ENCODE measurements at regions not wholly inside any gene's neighbourhood (a gene's known extent, or its start where the extent isn't known, plus 50 kb on each side); places are given as distances from the start of the nearest gene placed in this dataset.

DNA sequence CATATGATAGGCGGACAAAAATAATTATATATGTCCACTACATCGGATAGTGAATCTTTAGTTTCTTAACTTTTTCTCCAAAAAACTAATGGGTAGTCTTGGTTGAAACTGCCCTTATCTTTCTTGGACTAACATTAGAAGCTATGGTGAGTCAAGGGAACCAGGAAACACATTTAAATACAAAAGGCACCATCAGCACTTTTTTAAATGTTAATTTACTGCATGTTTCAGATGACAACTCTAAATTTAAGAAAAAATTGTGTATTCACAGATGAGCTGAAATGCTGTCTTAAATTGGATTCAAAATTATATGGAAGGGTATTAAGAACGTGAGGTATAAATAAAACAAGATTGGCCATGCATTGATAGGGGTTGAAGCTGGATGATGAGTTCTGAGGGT, 75.6 kb upstream of the CERS6 start:
- TF ChIP-seq, protein P1, sequence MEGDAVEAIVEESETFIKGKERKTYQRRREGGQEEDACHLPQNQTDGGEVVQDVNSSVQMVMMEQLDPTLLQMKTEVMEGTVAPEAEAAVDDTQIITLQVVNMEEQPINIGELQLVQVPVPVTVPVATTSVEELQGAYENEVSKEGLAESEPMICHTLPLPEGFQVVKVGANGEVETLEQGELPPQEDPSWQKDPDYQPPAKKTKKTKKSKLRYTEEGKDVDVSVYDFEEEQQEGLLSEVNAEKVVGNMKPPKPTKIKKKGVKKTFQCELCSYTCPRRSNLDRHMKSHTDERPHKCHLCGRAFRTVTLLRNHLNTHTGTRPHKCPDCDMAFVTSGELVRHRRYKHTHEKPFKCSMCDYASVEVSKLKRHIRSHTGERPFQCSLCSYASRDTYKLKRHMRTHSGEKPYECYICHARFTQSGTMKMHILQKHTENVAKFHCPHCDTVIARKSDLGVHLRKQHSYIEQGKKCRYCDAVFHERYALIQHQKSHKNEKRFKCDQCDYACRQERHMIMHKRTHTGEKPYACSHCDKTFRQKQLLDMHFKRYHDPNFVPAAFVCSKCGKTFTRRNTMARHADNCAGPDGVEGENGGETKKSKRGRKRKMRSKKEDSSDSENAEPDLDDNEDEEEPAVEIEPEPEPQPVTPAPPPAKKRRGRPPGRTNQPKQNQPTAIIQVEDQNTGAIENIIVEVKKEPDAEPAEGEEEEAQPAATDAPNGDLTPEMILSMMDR (conservative IDR thresholded peaks at IDR 0.05; ENCODE audit: low read depth) = no peak
- no peak overlapping the region for H3K27ac ChIP-seq
- ChIA-PET POLR2A (ENCODE audit: low non-redundant PET) (no interaction called here), CTCF (no interaction called here)
- DNase-seq (ENCODE audit: low spot score) = no peak

DNA sequence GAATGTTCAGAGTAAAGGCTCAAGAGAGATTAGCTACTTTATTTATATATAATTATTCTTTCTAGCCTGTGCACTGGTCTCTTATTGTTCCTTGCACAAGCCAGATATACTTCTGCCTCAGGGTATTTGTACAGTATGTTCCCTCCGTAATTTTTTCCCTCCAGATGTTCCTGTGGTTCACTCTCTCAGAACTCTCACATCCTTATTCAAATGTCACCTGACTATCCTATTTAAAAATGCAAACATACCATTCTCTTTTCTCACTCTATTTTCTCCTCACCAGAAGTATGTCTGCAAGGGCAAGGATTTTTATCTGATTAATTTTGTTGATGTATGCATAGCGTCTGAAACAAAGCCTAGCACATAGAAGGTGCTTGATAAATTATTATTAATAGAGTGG, 64.0 kb upstream of the CERS6 start:
- TF ChIP-seq, protein P1 (conservative IDR thresholded peaks at IDR 0.05; ENCODE audit: low read depth) = no peak
- CTCF ChIA-PET = no interaction called here
- H3K27ac ChIP-seq = no peak overlapping the region
- no peak for DNase-seq (ENCODE audit: low spot score)
- POLR2A ChIA-PET (ENCODE audit: low non-redundant PET) = no interaction called here

DNA sequence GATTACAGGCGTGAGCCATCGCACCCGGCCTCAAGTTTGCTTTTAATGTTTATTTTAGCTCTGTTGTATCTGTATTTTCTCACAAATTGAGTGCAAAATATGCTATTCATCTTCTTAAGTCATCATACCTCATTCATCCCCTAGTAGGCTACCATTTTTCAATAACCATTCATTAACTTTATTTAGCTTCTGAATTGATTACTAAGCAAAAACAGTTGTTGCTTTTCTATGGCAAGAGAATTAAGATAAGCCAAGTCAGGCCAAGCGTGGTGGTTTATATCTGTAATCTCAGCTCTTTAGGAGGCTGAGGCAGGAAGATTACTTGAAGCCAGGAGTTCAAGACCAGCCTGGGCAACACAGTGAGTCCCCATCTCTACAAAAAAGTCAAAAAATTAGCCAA, 63.3 kb upstream of the CERS6 start:
- POLR2A ChIA-PET (ENCODE audit: low non-redundant PET) = no interaction called here
- CTCF ChIA-PET = interaction anchor here (0.6 kb wide), 1 partner anchor 42 kb away, joined by 3 read pairs; no protein-coding TSS in a partner anchor
- H3K27ac ChIP-seq = no peak overlapping the region
- TF ChIP-seq, protein P1 (conservative IDR thresholded peaks at IDR 0.05; ENCODE audit: low read depth) = no peak
- DNase-seq (ENCODE audit: low spot score) = no peak

DNA sequence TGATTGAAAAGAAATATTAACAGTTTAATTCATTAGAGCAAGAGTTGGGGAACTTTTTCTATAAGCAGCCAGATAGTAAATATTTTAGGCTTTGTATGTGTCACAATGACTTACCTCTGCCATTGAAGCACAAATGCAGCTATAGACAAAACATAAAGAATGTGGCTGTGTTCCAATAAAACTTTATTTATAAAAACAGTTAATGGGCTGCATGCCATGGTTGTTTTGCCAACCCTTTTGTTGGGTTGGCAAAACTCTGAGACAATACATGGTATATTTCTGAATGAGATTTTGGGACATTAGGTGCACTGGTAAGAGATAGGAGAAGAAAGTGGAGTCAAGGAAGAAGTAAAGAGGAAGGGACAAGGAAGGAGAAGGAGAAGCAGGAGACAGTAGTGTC, 61.8 kb upstream of the CERS6 start:
- no peak overlapping the region for H3K27ac ChIP-seq
- POLR2A ChIA-PET (ENCODE audit: low non-redundant PET) = no interaction called here
- TF ChIP-seq, protein P1 (conservative IDR thresholded peaks at IDR 0.05; ENCODE audit: low read depth) = no peak
- DNase-seq (ENCODE audit: low spot score) = no peak
- CTCF ChIA-PET = no interaction called here

GRCh38 chr2:168396131-168396530, 59.9 kb upstream of the CERS6 start:
- TF ChIP-seq, protein P1 (conservative IDR thresholded peaks at IDR 0.05; ENCODE audit: low read depth) = no peak
- no peak for DNase-seq (ENCODE audit: low spot score)
- no peak overlapping the region for H3K27ac ChIP-seq
- POLR2A ChIA-PET (ENCODE audit: low non-redundant PET) = no interaction called here
- CTCF ChIA-PET = no interaction called here

GRCh38 chr2:168397629-168398028, 58.4 kb upstream of the CERS6 start:
- TF ChIP-seq, protein P1 (conservative IDR thresholded peaks at IDR 0.05; ENCODE audit: low read depth) = no peak
- H3K27ac ChIP-seq = no peak overlapping the region
- CTCF ChIA-PET = interaction anchor here (0.6 kb wide), 1 partner anchor 131 kb away, joined by 3 read pairs; no protein-coding TSS in a partner anchor
- DNase-seq (ENCODE audit: low spot score) = no peak
- POLR2A ChIA-PET (ENCODE audit: low non-redundant PET) = no interaction called here

DNA sequence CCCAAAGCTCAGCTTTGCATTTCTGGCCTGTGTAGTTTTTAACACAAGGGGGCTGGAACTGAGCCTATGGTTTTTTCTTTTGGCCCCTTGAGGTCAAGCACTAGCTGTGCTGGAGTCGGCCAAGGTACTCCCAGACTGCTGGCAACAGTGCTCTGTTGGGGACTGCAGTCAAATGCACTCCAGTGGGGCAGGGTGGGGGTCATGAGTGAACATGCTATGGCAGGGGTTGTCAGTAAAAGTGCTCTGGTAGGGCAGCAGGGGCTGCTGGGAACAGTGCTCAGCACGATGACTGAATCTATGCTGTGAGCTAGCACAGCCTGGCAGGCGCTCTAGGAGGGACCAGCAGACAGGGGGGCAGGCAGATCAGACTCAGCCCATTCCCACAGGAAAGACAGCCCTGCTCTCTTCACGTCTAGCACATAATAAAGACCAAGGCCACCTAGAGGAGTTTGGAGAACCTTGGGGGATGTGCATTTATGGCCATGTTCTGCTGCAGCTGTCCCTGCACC, 55.0 kb upstream of the CERS6 start:
- no peak for DNase-seq (ENCODE audit: low spot score)
- CTCF ChIA-PET = no interaction called here

More for the DNA sequence above, 55.0 kb upstream of the CERS6 start:
- TF ChIP-seq, protein P1 (conservative IDR thresholded peaks at IDR 0.05; ENCODE audit: low read depth) = no peak
- POLR2A ChIA-PET (ENCODE audit: low non-redundant PET) = no interaction called here
- no peak overlapping the region for H3K27ac ChIP-seq
